NCI-H2171 treated with DMSO at 0.1 percent for 48 hours (cell line): ENCODE measurements at regions not wholly inside any gene's neighbourhood (a gene's known extent, or its start where the extent isn't known, plus 50 kb on each side); places are given as distances from the start of the nearest gene placed in this dataset.
"Not testable (repeated sequence)": the region's sequence is repeated elsewhere in the genome, so short reads cannot be mapped to it uniquely, and the experiment has no call there.

Experiments
- DNase-seq: peaks from one replicate; lab custom pipeline; 2025; lab: John Stamatoyannopoulos, UW

DNA sequence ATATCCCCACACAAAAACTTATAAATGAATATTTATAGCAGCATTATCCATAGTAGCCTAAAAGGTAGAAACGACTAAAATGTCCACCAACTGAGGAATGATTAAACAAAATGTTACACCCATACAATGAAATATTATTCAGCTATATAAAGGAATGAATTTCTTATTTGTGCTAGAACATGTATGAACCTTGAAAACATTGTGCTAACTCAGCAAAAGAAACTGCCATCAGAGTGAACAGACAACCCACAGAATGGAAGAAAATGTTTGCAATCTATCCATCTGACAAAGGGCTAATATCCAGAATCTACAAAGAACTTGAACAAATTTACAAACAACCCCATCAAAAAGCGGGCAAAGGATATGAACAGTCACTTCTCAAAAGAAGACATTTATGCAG, 155.3 kb upstream of the DIAPH2 start:
- not testable (repeated sequence) for DNase-seq

DNA sequence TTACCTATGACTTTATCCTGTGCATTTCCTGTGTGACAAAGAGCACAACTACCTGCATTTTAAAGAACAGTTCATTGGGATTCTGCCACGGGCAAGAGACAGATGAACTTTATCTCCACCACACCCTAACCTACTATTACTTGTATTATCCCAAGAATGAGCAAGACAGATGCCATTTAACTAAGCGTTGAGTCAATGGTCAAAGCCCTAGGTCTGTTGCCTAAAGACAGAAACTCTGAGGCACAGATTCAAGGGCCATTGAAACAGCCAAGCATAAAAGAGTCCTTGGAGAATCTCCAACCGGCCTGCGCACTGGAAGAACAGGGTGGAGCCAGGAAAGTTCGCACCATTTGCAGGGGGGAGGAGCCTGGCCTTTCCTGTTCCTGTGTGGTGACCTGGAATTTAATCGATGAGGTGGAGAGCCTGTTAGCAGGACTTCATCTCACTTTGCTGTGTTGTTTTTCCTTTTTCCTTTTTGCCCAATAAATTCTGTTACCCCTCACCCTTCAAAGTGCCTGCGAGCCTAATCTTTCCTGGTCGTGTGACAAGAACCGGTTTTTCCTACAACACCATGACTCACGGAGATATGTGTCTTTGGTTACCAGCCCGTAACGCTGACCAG, 146.4 kb upstream of the DIAPH2 start:
- DNase-seq: no peak

DNA sequence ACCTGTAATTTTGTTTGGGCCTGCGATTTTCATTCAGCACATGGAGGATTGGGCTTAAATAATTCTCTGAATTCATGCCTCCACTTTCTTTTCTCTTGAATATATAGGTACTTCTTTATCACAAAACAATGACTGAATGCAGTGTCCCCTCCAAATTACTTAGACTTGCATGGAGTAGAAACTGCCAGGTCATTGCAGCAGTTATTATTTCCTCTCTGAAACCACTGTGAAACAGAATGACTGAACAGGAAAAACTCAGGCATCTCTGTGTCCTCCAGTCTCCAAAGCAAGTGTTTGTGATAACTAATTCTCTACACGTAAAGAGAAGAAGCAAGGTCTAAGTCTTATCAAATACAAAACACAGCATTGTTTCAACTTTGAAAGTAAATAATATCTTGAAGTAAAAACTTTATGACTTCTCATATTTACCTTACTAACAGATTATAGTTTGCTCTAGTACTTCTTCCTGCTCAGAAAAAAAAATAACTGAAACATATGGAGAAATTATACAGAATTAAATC, 144.5 kb upstream of the DIAPH2 start:
- no peak for DNase-seq

DNA sequence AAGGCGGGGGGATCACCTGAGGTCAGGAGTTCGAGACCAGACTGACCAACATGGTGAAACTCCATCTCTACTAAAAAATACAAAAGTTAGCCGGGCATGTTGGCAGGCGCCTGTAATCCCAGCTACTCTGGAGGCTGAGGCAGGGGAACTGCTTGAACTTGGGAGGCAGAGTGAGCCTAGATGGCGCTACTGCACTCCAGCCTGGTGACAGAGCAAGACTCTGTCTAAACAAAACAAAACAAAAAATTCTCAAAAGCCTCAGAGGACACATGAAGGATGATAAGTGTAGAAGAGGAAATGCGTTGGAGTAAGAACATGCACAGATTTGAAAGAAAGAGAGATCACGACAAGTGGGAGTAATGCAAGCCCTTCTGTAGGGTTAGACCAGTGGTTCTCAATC, 138.4 kb upstream of the DIAPH2 start:
- not testable (repeated sequence) for DNase-seq

DNA sequence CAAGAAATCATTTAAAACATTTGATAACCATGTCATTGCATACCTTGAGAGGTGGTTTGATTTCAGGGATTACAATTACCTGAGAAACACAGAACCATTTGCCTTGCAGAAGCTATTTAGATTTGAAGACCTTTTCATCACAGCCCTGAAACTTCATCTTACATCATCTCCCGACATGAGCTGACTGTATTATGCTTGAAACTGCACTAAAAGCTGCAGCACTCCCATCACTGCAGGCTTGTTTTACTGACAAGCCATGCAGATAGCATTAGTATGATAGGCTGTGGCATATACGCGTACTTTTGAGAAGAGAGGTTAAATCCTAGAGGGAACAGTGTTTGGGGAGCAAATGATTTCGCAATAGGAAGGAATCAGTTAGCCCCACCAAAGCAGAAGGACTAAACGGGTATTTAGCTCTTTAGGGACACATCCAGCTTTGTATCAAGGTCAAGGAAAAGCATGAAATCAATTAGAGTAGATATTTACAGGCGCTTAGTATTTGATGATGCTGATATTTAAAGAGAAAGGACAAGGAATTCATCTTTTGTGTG, 133.2 kb upstream of the DIAPH2 start:
- DNase-seq: peak; percentile 81

DNA sequence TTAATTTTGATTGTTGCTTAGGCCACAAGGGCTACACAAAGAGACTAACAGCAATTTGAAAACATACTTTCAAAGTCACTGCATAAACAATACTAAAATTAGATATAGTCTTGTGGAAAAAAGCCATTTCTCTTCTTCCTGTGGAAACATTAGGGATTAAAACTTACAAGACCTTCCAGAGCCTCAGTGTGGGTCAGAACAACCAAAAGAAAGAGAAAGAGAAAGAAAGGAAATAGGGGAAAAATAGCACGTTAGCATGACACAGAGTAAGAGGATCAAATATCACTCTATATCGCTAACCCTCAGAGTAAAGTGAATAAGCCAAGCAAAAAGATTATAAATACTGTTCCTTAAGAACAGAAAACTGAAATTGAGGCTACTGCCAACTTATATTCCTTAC, 127.8 kb upstream of the DIAPH2 start:
- no peak for DNase-seq

DNA sequence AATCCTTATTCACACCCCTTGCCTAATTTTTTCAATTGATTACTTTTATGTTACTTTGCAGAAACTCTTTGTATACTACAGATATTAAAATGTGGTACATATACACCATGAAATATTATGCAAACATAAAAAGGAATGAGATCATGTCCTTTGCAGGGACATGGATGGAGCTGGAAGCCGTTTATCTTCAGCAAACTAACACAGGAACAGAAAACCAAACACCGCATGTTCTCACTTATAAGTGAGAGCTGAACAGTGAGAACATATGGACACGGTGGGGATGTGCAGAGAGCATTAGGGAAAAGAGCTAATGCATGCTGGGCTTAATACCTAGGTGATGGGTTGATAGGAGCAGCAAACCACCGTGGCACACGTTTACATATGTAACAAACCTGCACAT, 123.5 kb upstream of the DIAPH2 start:
- DNase-seq: not testable (repeated sequence)

DNA sequence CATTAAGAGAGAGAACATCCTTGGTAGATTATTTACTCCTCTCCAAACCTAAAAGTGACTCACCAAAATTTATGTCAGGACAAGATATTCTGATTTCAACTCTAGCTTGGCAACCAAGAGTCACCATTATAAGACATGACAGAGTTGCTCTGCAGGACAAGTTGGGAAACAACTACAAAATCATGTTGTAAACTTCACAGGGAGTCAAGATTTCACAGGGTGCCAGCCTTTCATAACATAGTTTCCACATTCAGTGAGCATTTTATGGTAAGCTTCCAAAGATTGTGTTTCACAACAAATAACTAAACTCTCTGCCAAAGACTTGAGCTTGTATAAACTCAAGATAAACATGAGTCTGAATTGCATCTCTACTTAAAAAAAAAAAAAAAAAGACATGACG, 121.0 kb upstream of the DIAPH2 start:
- DNase-seq: no peak

DNA sequence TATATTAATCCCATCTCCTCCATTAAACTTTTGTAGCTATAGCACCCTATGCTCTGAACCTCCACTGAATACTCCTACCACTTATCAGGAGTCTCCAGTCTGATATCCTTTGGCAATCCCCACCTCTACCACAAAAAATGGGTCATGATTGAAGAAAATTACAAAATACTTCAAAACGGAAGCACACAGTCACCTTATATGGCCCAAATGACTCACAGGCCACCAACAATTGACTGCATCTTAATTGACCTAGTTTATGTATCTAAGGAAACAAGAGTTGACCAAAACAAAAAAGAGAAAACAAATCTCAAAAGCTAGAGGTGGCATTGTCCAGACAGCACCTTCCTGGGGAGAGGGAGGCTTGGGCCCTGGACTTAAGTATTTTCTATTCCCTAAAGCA, 120.0 kb upstream of the DIAPH2 start:
- DNase-seq: no peak

DNA sequence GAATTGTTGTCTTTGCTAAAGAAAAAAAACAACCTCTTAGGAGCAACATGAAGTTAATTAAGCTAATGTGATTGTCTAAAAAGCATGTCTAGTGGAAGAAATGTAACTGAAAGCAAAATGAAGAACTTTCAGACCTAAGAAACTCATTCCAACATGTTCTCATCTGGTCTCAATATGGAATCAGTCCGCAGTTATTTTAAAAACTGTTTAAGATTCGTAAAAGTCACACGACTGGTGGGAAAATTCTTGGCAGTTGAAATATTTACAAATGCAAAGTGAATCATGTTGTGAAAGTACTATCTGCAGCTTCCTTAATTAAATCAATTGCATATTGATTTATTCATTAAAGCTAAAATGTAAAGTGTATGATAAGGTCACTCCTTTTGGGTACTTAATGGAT, 117.8 kb upstream of the DIAPH2 start:
- no peak for DNase-seq

DNA sequence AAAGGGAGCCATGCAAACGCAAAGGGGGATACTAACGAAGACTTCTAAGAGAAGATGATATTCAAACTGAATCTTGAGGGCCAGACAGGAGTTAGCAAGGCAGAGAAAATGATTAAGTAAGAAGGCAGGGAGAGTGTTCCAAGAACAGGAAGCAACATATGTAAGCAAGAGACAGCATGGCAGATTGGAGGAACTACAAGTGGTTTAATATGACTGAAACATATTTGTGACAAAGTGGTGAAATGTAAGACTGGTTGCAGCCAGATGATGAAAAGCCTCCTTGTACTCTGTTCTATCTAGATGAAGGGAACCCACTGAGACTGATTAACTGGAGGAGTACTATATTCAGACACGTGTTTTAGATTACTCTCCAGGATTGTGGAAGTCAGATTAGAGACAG, 116.6 kb upstream of the DIAPH2 start:
- DNase-seq: peak; percentile 2

DNA sequence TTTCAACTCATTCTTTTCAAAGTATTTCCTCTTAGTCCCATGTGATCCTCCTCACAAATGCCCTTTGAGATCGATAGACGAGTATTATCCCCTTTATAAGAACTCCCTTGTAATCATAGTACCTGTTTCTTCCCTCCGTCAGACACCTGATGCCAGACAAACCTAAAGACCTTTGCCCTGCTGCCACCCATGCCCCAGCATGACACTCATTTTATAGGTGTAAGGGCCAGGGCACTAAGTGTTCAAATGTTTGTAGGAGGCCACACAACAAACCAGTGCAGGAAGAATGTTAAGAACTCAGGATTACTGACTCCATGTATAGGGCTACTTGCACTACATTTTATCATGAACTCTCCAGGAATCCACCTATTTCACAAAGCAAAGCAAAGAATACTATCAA, 115.6 kb upstream of the DIAPH2 start:
- DNase-seq: no peak

DNA sequence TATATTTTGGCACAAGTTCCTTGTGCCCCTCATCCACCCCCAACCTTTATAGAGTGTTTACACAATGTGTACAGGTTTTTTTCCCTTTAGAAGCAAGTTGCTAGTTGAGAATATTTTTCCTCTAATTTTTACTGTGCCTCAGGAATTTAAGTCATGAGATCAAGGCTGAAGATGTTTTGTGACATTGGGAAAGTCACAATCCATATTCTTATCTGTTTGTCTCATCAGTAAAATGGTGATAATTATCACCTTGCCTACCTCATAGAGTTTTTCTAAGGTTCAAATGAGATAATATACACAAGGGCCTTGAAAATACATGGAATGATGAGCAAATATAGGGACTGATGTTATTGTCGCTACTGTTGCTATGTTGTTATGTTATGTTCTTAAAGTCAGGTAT, 109.6 kb upstream of the DIAPH2 start:
- no peak for DNase-seq

DNA sequence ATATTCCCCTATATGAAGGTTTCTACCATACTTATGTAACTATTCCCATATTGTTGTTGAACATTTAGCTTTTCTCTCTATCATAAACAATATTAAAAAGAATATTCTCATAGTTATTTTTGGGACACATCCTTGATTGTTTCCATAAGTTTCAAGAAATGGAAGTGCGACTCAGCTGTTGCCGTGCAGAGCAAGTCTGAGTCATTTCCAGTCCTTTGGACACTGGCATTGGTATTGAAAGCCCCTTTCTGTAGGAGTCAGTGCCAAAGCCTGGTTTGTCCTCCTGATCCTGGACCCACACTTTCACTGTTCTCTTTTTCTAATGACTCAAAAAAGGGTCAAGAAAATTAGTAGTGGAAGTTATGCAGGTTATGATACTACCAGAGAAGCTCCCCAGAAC, 108.3 kb upstream of the DIAPH2 start:
- DNase-seq: no peak

DNA sequence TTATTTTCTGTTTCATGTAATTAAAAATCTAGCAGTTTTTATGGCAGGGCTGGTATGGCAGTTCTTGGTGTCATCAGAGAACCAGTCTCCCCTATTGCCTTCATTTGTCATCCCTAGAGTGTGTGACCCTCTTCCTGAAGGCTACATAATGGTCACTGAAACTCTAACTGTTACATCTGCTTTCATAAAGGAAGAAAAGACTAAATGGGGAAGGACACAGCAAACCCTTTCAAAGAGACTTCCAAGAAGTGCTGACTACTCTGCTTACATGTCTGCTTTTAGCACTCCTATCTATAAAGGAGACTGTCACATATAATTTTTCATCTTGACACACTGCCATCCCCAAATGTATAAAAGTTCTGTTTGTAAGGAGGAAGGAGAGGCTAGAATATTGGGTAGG, 105.9 kb upstream of the DIAPH2 start:
- no peak for DNase-seq

DNA sequence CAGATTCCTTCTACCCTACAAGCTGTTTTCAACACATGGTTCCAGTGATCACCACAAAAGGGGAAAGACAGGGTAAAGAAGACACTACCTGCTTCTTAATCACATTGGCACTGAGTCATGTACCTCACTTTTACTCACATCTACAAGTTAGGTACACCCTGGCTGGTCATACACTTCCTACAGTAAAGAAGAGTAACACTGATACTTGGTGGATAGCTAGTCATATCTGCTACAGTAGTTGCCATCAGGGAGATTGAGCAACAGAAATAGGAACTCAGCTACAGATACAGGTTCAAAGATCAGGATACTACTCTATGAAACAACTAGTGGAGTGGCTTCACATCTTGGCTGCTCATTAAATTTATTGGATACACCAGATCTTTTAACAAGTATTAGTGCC, 105.4 kb upstream of the DIAPH2 start:
- no peak for DNase-seq

DNA sequence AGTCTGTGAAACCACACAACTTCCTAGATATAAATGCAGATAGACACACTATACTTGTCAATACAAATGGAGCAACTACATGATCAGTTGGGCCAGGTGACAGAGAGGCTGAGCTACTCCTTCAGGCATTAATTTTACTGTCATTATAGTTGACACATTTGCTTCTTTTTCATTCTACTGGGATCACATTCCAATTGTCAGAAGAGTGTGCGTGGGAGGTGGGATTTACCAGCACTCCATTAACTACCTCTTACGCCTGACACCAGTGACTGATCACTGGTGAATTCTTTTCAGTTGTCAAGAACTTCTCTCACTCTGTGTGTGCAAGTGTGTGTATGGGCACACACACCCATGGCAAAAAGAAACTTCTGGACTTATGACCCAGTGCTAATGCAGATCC, 94.2 kb upstream of the DIAPH2 start:
- no peak for DNase-seq

DNA sequence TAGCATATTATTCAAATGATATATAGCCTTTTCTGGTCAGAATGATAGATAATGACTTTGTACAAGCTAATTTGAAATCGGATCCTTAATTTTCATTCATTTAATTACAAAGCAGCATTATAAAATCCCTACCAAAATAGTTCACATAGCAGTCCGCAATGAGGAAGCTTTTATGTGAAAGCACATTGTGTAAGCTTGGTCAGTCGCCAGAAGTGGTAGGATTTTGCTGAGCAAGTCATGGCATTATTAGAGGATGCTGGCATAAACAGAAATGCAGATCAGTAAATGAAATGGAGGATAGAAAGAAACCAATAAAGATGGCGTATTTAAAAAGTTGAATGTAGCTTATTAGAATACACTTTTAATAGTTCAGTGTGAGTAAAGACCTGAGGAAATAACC, 93.2 kb upstream of the DIAPH2 start:
- no peak for DNase-seq

DNA sequence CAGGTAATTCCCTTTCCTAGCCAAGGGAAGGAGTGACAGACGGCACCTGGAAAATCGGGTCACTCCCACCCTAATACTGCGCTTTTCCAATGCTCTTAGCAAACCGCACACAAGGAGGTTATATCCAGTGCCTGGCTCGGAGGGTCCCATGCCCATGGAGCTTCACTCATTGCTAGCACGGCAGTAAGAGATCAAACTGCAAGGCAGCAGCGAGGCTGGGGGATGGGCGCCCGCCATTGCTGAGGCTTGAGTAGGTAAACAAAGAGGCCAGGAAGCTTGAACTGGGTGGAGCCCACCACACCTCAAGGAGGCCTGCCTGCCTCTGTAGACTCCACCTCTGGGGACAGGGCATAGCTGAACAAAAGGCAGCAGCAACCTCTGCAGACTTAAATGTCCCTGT, 86.8 kb upstream of the DIAPH2 start:
- DNase-seq: not testable (repeated sequence)

DNA sequence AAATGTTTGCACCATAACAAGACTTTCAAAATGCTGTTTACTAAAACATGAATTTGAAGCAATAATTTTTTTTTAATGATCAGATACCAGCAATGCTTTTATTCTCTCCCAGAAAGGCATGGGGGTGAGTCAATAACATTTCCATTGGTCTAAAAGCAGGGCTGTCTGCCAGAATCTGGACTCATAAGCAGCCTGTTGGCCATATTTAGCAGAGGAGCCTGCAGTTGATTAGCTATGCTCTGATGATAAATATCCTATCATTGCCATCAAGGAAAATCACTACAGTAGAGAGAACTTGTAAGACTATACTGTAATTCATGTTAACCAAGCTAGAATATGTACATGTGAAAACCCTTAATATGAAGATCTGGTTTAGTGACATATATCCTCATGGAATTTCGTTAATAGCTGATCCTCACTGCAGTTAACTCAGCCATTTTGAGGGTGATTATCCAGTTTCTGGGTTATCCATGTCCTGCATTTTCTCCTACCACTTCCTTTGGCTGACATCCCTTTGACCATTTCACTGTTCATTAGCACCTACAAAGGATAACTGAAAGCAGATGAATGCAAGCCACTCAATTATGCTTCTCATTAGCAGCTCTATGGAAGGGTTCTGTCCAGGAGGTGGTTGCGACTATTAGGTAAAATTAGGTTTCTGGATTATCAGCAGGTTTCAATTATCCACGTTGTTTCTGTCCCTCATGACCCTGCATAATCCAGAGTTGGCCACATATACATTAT, 72.9 kb upstream of the DIAPH2 start:
- DNase-seq: no peak

DNA sequence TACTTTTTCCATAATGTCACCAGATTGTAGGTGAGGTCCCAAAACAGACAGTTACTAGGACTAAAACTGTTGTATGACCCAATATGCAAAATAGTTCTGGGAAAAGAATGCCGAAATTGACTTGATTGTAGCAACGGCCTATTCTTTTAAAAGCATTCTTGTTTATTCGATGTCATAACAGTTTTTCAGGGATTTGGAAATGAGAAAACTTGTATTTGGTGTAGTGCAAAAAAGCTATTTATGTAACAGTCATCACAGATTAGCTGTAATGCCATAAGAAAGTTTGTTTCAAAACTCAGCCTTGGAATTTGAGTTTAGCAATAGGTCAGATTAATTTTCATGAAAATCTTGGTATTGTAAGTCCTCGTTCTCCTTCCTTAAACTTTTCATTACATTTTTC, 69.2 kb upstream of the DIAPH2 start:
- DNase-seq: no peak

DNA sequence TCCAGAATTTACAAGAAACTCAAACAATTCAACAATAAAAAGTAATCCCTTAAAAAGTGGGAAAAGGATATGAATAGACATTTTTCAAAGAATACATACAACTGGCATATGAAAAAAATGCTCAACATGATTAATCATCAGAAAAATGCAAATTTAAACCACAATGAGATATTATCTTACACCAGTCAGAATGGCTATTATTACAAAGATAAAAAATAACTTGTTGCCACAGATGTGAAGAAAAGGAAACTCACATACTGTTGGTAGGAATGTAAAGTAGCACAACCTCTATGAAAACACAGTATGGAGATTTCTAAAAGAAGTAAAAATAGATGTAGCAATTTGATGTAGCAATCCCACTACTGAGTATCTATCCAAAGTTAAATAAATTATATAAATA, 65.1 kb upstream of the DIAPH2 start:
- no peak for DNase-seq

DNA sequence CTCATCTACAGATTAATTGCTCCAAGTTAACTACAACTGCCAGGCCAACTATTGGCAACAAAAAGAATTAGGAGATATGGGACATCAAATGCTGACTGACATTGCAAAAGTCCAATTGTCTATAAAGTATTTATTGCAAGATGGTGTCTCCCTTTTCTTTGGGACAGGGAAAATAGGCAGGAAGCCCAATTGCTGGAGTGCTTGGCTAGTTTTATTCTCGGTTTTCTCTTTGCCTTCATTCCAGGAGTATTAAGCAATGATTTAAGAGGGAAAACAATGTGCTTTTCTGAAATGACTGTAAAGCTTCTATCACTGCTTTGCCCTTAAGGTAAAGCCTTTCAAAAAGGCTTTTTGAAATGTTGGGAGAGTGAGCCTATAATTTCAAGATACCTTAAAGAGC, 62.8 kb upstream of the DIAPH2 start:
- no peak for DNase-seq
